ENCODE measurements at regions not wholly inside any gene's neighbourhood (a gene's known extent, or its start where the extent isn't known, plus 50 kb on each side); places are given as distances from the start of the nearest gene placed in this dataset.
A peak's percentile ranks its signal among the peaks of the same experiment; 100 is the strongest.

GRCh38 chr2:76307495-76307894 lies 596.8 kb upstream of the GCFC2 start:
- H3K27ac ChIP-seq (ENCODE audit: low read length), result no peak overlapping the region

DNA sequence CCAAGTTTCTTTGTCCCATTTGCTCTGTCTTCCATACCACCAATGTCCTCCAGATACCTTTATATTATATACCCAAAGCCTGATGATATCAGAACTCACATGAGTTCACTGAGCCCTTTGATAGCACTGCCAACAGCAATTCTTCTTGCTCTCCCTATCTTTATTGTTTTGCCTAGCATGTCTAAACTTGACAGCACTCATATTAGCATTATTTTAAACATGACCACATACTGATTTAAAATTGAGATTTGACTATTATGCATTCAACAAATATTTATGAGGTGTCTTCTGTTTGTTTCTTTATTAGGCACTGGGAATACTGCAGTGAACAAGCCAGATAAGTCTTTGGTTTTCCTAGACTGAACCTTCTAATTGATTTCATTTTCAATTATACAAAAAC lies 587.3 kb upstream of the GCFC2 start:
- no peaks in the 10 kb centered on the region for H3K4me1 ChIP-seq (ENCODE audit: insufficient read depth, low read length)
- H3K36me3 ChIP-seq (ENCODE audit: insufficient read depth, low read length), result no peaks in the 10 kb centered on the region
- no peak for ATAC-seq (ENCODE audit: insufficient read depth, low read depth)
- no peaks in the 10 kb centered on the region for H3K27me3 ChIP-seq (ENCODE audit: insufficient read depth, low read length, poor library complexity)
- H3K79me2 ChIP-seq (ENCODE audit: insufficient read depth, low read length), result no peaks in the 10 kb centered on the region
- H2AFZ ChIP-seq (ENCODE audit: low read depth, low read length), result no peak overlapping the region
- no peak overlapping the region for H3K27ac ChIP-seq (ENCODE audit: low read length)
- no peaks in the 10 kb centered on the region for H3K9me3 ChIP-seq (ENCODE audit: insufficient read depth, low read length, severe bottlenecking)
- no peak for TF ChIP-seq EZH2 (IDR thresholded peaks at IDR 0.05; ENCODE audit: borderline replicate concordance, low read depth, low read length, severe bottlenecking)
- TF ChIP-seq CTCF (IDR thresholded peaks at IDR 0.05; ENCODE audit: borderline replicate concordance, extremely low read depth, low read length, poor library complexity, severe bottlenecking), result no peak
- no peak for DNase-seq
- no peak overlapping the region for H3K4me2 ChIP-seq (ENCODE audit: insufficient read depth, low read length)
- H3K9ac ChIP-seq (ENCODE audit: low read depth, low read length), result no peak overlapping the region
- no peak overlapping the region for H3K4me3 ChIP-seq (ENCODE audit: low read depth in 1 of 2, low read length in 2 of 2)
- H4K20me1 ChIP-seq (ENCODE audit: insufficient read depth, low read length), result no peaks in the 10 kb centered on the region

More at GRCh38 chr2:76307495-76307894, 596.8 kb upstream of the GCFC2 start:
- Histone ChIP-seq H2AFZ (ENCODE audit: low read depth, low read length) (no peak overlapping the region), H3K9me3 (ENCODE audit: insufficient read depth, low read length, severe bottlenecking) (no peaks in the 10 kb centered on the region), H3K36me3 (ENCODE audit: insufficient read depth, low read length) (no peaks in the 10 kb centered on the region), H3K4me1 (ENCODE audit: insufficient read depth, low read length) (peaks cover 7% of the 10 kb centered on the region; the same call in 1 of the 2 replicates), H3K9ac (ENCODE audit: low read depth, low read length) (no peak overlapping the region), H3K27me3 (ENCODE audit: insufficient read depth, low read length, poor library complexity) (no peaks in the 10 kb centered on the region), H4K20me1 (ENCODE audit: insufficient read depth, low read length) (no peaks in the 10 kb centered on the region), H3K79me2 (ENCODE audit: insufficient read depth, low read length) (no peaks in the 10 kb centered on the region), H3K4me2 (ENCODE audit: insufficient read depth, low read length) (no peak overlapping the region), H3K4me3 (ENCODE audit: low read depth in 1 of 2, low read length in 2 of 2) (no peak overlapping the region)
- TF ChIP-seq EZH2 (IDR thresholded peaks at IDR 0.05; ENCODE audit: borderline replicate concordance, low read depth, low read length, severe bottlenecking) (no peak), CTCF (IDR thresholded peaks at IDR 0.05; ENCODE audit: borderline replicate concordance, extremely low read depth, low read length, poor library complexity, severe bottlenecking) (no peak)
- ATAC-seq (ENCODE audit: insufficient read depth, low read depth) (peak; percentile 87), DNase-seq (no peak)

DNA sequence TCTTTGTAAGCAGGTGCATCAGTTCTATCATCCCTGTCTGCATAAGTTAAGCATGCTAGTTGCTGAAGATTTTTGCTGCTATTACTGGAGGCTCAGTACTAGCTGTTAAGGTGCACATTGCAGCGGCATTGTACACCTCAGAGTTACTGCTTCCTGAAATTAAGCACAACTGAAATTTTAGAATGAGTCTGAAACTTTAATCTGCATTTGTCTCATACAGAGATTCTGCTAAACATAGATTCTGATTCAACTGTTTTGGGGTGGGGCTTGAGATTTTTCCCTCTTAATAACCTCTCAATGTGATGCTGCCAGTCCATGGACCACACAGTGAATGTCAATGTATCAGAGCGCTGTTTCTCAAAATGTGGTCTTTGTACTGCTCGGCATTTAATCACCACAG lies 585.7 kb upstream of the GCFC2 start:
- H3K79me2 ChIP-seq (ENCODE audit: insufficient read depth, low read length), result no peaks in the 10 kb centered on the region
- no peaks in the 10 kb centered on the region for H3K27me3 ChIP-seq (ENCODE audit: insufficient read depth, low read length, poor library complexity)
- no peak overlapping the region for H3K4me2 ChIP-seq (ENCODE audit: insufficient read depth, low read length)
- no peaks in the 10 kb centered on the region for H3K36me3 ChIP-seq (ENCODE audit: insufficient read depth, low read length)
- TF ChIP-seq CTCF (IDR thresholded peaks at IDR 0.05; ENCODE audit: borderline replicate concordance, extremely low read depth, low read length, poor library complexity, severe bottlenecking), result no peak
- no peak overlapping the region for H3K4me3 ChIP-seq (ENCODE audit: low read depth in 1 of 2, low read length in 2 of 2)
- DNase-seq, result no peak
- no peak overlapping the region for H3K9ac ChIP-seq (ENCODE audit: low read depth, low read length)
- no peaks in the 10 kb centered on the region for H3K9me3 ChIP-seq (ENCODE audit: insufficient read depth, low read length, severe bottlenecking)
- H2AFZ ChIP-seq (ENCODE audit: low read depth, low read length), result no peak overlapping the region
- no peaks in the 10 kb centered on the region for H3K4me1 ChIP-seq (ENCODE audit: insufficient read depth, low read length)
- ATAC-seq (ENCODE audit: insufficient read depth, low read depth), result no peak
- H4K20me1 ChIP-seq (ENCODE audit: insufficient read depth, low read length), result no peaks in the 10 kb centered on the region
- H3K27ac ChIP-seq (ENCODE audit: low read length), result no peak overlapping the region

DNA sequence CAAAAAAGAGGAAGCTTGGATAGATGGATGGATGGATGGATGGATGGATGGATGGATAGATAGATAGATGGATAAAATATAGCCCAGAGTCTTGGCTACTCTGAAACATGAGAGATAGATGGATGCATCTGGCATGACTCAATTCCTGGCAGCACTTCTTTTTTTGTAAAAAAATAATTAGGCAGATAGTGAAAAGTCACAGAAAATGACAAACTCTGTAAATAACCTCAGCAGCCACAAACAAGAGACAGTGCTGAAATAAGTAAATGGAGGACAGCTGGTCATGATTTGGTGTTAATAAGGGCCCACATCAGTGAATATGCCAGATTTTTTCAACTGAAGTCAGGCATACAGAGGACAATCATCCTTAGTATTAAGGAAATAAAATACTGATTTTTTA lies 585.0 kb upstream of the GCFC2 start:
- Histone ChIP-seq H2AFZ (ENCODE audit: low read depth, low read length) (no peak overlapping the region), H4K20me1 (ENCODE audit: insufficient read depth, low read length) (no peaks in the 10 kb centered on the region), H3K27ac (ENCODE audit: low read length) (no peak overlapping the region), H3K36me3 (ENCODE audit: insufficient read depth, low read length) (no peaks in the 10 kb centered on the region), H3K9ac (ENCODE audit: low read depth, low read length) (no peak overlapping the region), H3K4me1 (ENCODE audit: insufficient read depth, low read length) (no peaks in the 10 kb centered on the region), H3K79me2 (ENCODE audit: insufficient read depth, low read length) (no peaks in the 10 kb centered on the region), H3K9me3 (ENCODE audit: insufficient read depth, low read length, severe bottlenecking) (no peaks in the 10 kb centered on the region), H3K4me2 (ENCODE audit: insufficient read depth, low read length) (no peak overlapping the region), H3K4me3 (ENCODE audit: low read depth in 1 of 2, low read length in 2 of 2) (no peak overlapping the region), H3K27me3 (ENCODE audit: insufficient read depth, low read length, poor library complexity) (no peaks in the 10 kb centered on the region)
- no peak for TF ChIP-seq CTCF (IDR thresholded peaks at IDR 0.05; ENCODE audit: borderline replicate concordance, extremely low read depth, low read length, poor library complexity, severe bottlenecking)
- TF ChIP-seq EZH2 (IDR thresholded peaks at IDR 0.05; ENCODE audit: borderline replicate concordance, low read depth, low read length, severe bottlenecking), result no peak
- no peak for ATAC-seq (ENCODE audit: insufficient read depth, low read depth)
- DNase-seq, result no peak
